ENCODE measurements at regions not wholly inside any gene's neighbourhood (a gene's known extent, or its start where the extent isn't known, plus 50 kb on each side); places are given as distances from the start of the nearest gene placed in this dataset.
"Not testable (repeated sequence)": the region's sequence is repeated elsewhere in the genome, so short reads cannot be mapped to it uniquely, and the experiment has no call there.

- ATAC-seq; H3K27ac ChIP-seq; intact Hi-C loops (cut with DNase I); H3K27me3 ChIP-seq; H3K4me3 ChIP-seq; H3K9me3 ChIP-seq; H3K36me3 ChIP-seq; H3K4me1 ChIP-seq; DNase-seq; FAIRE-seq: not testable (repeated sequence)
- 97% methylated on average over 2 of the region's 6 CpGs for WGBS, 2 donors
These were observed 61.0 kb downstream of the SPDYE17 start for GRCh38 chr7:76971201-76971600.

- FAIRE-seq; H3K9me3 ChIP-seq; DNase-seq; H3K4me3 ChIP-seq; H3K27me3 ChIP-seq; H3K4me1 ChIP-seq; ATAC-seq; intact Hi-C loops (cut with DNase I); H3K36me3 ChIP-seq; H3K27ac ChIP-seq: not testable (repeated sequence)
- 96 to 97% methylated on average over 5 to 7 of the region's 7 CpGs for WGBS, 2 donors
These were observed 62.3 kb downstream of the SPDYE17 start for GRCh38 chr7:76969892-76970291.

DNA sequence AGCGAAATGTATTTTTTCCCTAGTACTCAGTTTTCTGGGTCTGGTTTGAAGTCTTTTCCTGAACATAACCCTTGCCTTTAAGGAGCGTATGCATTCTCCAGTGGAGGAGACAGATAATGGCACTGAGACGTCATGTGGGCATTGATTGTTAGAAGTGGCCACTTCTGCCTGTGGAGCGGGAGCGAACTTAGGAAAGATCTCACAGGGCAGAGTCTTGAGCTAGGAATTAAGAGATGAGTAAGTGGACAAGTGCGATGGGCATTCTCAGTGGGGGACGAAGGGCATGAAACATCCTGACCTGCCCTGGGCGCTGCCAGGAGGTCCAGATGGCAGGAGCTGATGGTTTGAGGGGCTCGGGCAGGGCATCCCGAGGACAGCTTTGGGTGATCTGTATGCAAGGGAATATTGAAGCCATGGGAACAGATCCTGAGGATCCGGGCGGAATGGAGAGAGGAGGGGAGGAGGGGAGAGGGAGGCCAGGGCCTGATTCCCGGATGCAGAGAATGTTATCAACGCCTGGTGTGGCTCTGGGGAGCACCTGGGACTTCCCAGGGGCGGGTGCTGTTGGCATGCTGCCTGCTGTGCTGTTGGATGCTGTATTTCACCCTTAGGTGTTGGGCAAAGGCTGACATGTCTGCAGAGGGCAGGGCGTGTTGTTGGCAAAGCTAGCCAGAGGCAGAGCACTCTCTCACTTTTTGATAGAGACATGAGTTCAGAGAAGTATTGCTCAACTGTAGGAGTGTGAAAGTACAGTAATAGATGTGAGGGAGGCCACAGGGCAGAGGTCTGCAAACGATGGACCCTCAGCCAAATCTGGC, 66.2 kb downstream of the SPDYE17 start:
- H3K4me1 ChIP-seq; H3K4me3 ChIP-seq; H3K9me3 ChIP-seq; H3K27me3 ChIP-seq; intact Hi-C loops (cut with DNase I); H3K36me3 ChIP-seq; H3K27ac ChIP-seq; FAIRE-seq: not testable (repeated sequence)
- 32 to 75% methylated on average over 4 to 10 of the region's 17 CpGs for WGBS, 2 donors
- peak; percentile 82 to 92 (median 89) for ATAC-seq
- peak in 2 of 6 donors; percentile 75 to 83 for DNase-seq

GRCh38 chr7:76964050-76964449, 68.1 kb downstream of the SPDYE17 start:
- ATAC-seq, result peak; percentile 15 to 46 (median 30)

DNA sequence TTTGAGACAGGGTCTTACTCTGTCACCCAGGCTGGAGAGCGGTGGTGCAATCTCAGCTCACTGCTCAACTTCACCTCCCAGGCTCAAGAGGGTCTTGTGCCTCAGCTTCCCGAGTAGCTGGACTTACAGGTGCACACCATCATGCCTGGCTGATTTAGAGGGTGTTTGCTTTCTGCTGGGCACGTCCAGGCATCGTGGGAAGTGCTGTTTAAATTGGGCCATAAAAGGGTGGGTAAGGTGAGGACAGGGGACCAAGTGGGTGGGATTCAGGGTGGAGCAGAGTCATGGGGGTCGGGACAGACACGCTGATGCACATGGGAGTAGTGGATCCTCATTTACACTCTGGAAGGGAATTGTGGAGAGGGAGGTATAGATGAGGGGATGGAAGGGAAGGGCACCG, 69.1 kb downstream of the SPDYE17 start:
- WGBS, 2 donors, result 79 to 85% methylated on average over 4 to 6 of the region's 7 CpGs
- DNase-seq; intact Hi-C loops (cut with DNase I); H3K36me3 ChIP-seq; H3K4me3 ChIP-seq; ATAC-seq; H3K9me3 ChIP-seq; FAIRE-seq; H3K4me1 ChIP-seq; H3K27me3 ChIP-seq; H3K27ac ChIP-seq: not testable (repeated sequence)

More at GRCh38 chr7:76964050-76964449, 68.1 kb downstream of the SPDYE17 start:
- intact Hi-C loops (cut with DNase I); H3K36me3 ChIP-seq; H3K4me3 ChIP-seq; H3K27me3 ChIP-seq; H3K9me3 ChIP-seq; DNase-seq; H3K4me1 ChIP-seq; FAIRE-seq: not testable (repeated sequence)
- no CpG with 5 or more reads among the region's 8 CpGs for WGBS, 2 donors
- H3K27ac ChIP-seq, result peak overlapping the region in 1 of 4 donors; percentile 63

GRCh38 chr7:76960400-76960986, 71.7 kb downstream of the SPDYE17 start:
- no CpG with 5 or more reads among the region's 16 CpGs for WGBS, 2 donors
- H3K4me1 ChIP-seq; H3K27ac ChIP-seq; intact Hi-C loops (cut with DNase I); H3K9me3 ChIP-seq; H3K36me3 ChIP-seq; FAIRE-seq; H3K4me3 ChIP-seq; DNase-seq; H3K27me3 ChIP-seq: not testable (repeated sequence)
- ATAC-seq, result peak; percentile 30 to 54 (median 41)

- intact Hi-C loops (cut with DNase I); H3K36me3 ChIP-seq; DNase-seq; H3K4me1 ChIP-seq; H3K4me3 ChIP-seq; H3K9me3 ChIP-seq; H3K27ac ChIP-seq; FAIRE-seq; H3K27me3 ChIP-seq: not testable (repeated sequence)
- ATAC-seq, result peak; percentile 94 to 98 (median 97)
- WGBS, 2 donors, result 0% methylated on average over 1 to 12 of the region's 69 CpGs
These were observed 72.4 kb downstream of the SPDYE17 start for GRCh38 chr7:76959573-76960399.

DNA sequence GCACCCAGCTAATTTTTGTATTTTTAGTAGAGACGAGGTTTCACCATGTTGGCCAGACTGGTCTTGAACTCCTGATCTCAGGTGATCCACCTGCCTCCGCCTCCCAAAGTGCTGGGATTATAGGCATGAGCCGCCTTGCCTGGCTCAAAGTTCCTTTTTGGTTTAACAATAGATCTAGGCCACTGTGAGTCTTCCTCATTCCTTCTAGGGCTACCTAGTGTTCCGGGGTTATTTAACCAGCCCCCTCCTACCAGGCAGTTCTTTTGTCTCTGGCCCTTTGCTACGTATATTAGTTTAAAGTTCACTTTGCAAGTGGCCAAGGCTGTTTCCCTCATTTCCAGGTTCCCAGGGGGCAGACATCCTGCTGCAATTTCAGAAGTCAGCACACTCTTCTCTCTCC, 75.6 kb downstream of the SPDYE17 start:
- intact Hi-C loops (cut with DNase I); H3K27ac ChIP-seq; ATAC-seq; H3K27me3 ChIP-seq; H3K4me3 ChIP-seq; H3K4me1 ChIP-seq; DNase-seq; FAIRE-seq; H3K36me3 ChIP-seq; H3K9me3 ChIP-seq: not testable (repeated sequence)
- WGBS, 2 donors, result 19 to 40% methylated on average over 1 of the region's 5 CpGs

DNA sequence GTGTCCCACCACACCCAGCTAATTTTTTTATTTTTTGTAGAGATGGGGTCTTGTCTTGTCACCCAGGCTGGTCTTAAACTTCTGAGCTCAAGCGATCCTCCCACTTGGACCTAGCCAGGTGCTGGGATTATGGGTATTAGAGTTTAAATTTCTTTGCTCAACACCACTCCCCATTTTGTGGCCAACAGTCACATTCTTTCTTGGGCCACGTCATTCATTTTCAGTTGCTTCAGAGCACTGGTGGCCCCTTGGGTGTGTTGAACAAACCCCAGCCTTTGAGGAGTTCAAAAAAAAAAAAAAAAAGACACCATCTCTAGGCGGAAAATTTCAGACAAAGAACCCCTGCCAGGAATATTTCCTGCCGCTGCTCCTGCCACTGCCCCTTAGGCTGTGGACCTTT, 77.0 kb downstream of the SPDYE17 start:
- intact Hi-C loops (cut with DNase I), result not testable (repeated sequence)

DNA sequence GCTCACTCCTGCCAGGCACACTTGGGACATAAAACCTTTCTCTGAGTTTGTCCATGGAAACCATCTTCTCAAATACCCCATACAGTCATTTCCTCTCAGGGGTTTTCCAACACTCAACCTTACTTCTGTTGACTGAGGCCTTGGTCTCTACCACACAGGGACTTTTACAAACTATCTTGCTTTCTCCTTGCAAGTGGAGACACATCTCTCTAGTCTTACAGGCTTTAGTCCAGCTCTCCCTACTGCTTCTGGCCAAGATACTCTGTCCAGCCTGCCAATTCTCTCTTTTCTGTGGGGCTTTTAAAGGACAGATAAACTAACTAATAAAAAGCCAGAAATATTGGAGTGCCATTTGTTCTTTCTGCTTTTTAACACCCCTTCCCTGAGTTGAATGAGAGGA, 87.6 kb downstream of the SPDYE17 start:
- H3K27me3 ChIP-seq; FAIRE-seq; DNase-seq; H3K9me3 ChIP-seq; H3K4me3 ChIP-seq; H3K4me1 ChIP-seq; ATAC-seq; H3K36me3 ChIP-seq; intact Hi-C loops (cut with DNase I); H3K27ac ChIP-seq: not testable (repeated sequence)

More for the DNA sequence above, 77.0 kb downstream of the SPDYE17 start:
- not testable (repeated sequence) for FAIRE-seq, ATAC-seq, H3K27ac ChIP-seq, H3K27me3 ChIP-seq, DNase-seq, H3K9me3 ChIP-seq, H3K4me1 ChIP-seq, H3K36me3 ChIP-seq, H3K4me3 ChIP-seq
- WGBS, 2 donors, result 66 to 100% methylated on average over 2 of the region's 4 CpGs

DNA sequence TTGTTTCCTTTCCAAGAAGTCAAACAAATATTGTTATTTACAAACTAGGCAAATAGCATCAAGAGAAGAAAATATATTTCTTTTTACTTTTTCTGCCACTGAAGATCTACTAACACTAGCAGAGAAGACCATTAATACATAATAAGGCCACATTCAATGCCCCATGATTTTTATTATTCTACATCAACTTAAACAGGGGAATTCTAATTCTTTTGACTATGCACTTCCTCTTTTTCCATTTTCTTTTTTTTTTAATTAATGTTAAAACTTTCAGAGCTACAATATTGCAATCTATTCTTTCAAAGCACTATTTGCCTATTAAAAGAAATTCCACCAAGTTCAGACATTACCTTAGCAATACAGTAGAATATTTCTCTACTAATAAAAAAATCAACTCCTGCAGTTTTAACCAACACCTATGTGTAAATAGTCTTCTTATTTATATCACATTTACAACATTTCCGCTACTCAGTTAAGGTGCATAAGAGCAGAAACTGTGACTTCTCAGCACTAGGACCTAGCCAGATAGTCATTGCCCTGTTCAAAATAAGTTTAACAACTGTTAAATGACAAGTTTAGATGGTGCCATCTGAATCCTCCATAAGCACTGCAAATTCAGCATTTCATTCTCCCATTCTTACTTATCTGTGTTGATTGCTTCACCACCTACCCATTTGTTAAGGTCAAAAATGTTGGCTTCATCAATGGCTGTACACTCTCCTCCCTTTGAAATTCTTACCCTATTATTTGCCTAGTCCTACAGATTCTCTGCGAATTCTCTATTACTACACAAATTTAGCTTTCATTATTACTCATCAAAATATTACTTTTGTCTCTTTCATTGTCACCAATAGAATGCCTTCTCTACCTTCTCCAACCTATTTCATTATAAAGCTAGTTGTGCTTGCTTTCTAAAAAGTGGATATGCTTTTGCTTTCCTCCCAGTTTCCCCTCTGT, 90.1 kb downstream of the SPDYE17 start:
- H3K27me3 ChIP-seq; H3K4me3 ChIP-seq; H3K9me3 ChIP-seq; H3K36me3 ChIP-seq; ATAC-seq; intact Hi-C loops (cut with DNase I); H3K27ac ChIP-seq; H3K4me1 ChIP-seq; DNase-seq: not testable (repeated sequence)
- peak; percentile 17 for FAIRE-seq
- WGBS, 2 donors, result 77 to 91% methylated on average over 2 of the region's 2 CpGs

Measured in pancreas (tissue), 10 donors.